ENCODE measurements at regions not wholly inside any gene's neighbourhood (a gene's known extent, or its start where the extent isn't known, plus 50 kb on each side); places are given as distances from the start of the nearest gene placed in this dataset.

- TF ChIP-seq CTCF (IDR thresholded peaks at IDR 0.05) = no peak
- no peak for TF ChIP-seq POLR2A (IDR thresholded peaks at IDR 0.05)
- no peak for TF ChIP-seq POLR2AphosphoS5 (IDR thresholded peaks at IDR 0.05)
- no peak for TF ChIP-seq EP300 (IDR thresholded peaks at IDR 0.05)
Measured at GRCh38 chr15:26280281-26280680, 417.2 kb upstream of the ATP10A start.
